Astrocyte (in vitro differentiated cells and primary cell): ENCODE measurements at regions not wholly inside any gene's neighbourhood (a gene's known extent, or its start where the extent isn't known, plus 50 kb on each side); places are given as distances from the start of the nearest gene placed in this dataset.

Source experiments
- DNase-seq: peaks from one replicate; pipeline ENCODE4 v3.0.0-alpha.2; 2010; ENCODE audit warnings: low read depth
- FAIRE-seq: peaks from 2 replicates; lab custom pipeline; 2011; peaks lifted over from hg19 to GRCh38; lab: Jason Lieb, UNC
- H2AFZ ChIP-seq: 2 replicates; pipeline ENCODE4 v1.6.0; 2012; ENCODE audit warnings: low read depth, low read length, inconsistent platforms
- H3K27ac ChIP-seq: 2 replicates; pipeline ENCODE4 v1.5.1; 2011; ENCODE audit warnings: low read depth, low read length, inconsistent platforms
- H3K27me3 ChIP-seq: 2 replicates; pipeline ENCODE4 v1.6.0; 2011; ENCODE audit warnings: low read length, inconsistent platforms; ENCODE audit not compliant: insufficient read depth
- H3K36me3 ChIP-seq: 2 replicates; pipeline ENCODE4 v1.5.1; 2011; ENCODE audit warnings: low read length, inconsistent platforms; ENCODE audit not compliant: insufficient read depth
- H3K4me1 ChIP-seq: 2 replicates; pipeline ENCODE4 v1.5.1; 2011; ENCODE audit warnings: low read length, inconsistent platforms; ENCODE audit not compliant: insufficient read depth
- H3K4me2 ChIP-seq: 2 replicates; pipeline ENCODE4 v1.6.0; 2012; ENCODE audit warnings: low read length, inconsistent platforms
- H3K4me3 ChIP-seq: 2 replicates; pipeline ENCODE4 v1.5.1; 2011; ENCODE audit warnings: low read depth, mild to moderate bottlenecking, low read length, inconsistent platforms; ENCODE audit not compliant: insufficient read depth
- H3K79me2 ChIP-seq: 2 replicates; pipeline ENCODE4 v1.6.0; 2012; ENCODE audit warnings: mild to moderate bottlenecking, low read length, inconsistent platforms; ENCODE audit not compliant: insufficient read depth
- H3K9ac ChIP-seq: 2 replicates; pipeline ENCODE4 v1.6.0; 2012; ENCODE audit warnings: mild to moderate bottlenecking, low read length, inconsistent platforms
- H3K9me3 ChIP-seq: 2 replicates; pipeline ENCODE4 v1.5.1; 2012; ENCODE audit warnings: low read depth, mild to moderate bottlenecking, low read length, inconsistent platforms; ENCODE audit not compliant: insufficient read depth
- H4K20me1 ChIP-seq: 2 replicates; pipeline ENCODE4 v1.6.0; 2012; ENCODE audit warnings: low read length, inconsistent platforms; ENCODE audit not compliant: insufficient read depth
- H3K27ac Mint-ChIP-seq: one replicate; pipeline ENCODE4 v1.8.0; 2021; ENCODE audit warnings: mild to moderate bottlenecking, mixed read lengths; ENCODE audit not compliant: unreplicated experiment
- H3K27me3 Mint-ChIP-seq: one replicate; pipeline ENCODE4 v1.8.0; 2021; ENCODE audit warnings: low read depth, mixed read lengths; ENCODE audit not compliant: unreplicated experiment
- H3K36me3 Mint-ChIP-seq: one replicate; pipeline ENCODE4 v1.8.0; 2021; ENCODE audit warnings: low read depth, mixed read lengths; ENCODE audit not compliant: unreplicated experiment
- H3K4me1 Mint-ChIP-seq: one replicate; pipeline ENCODE4 v1.8.0; 2021; ENCODE audit warnings: low read depth, mixed read lengths; ENCODE audit not compliant: unreplicated experiment
- H3K4me3 Mint-ChIP-seq: one replicate; pipeline ENCODE4 v1.8.0; 2021; ENCODE audit warnings: mild to moderate bottlenecking, moderate library complexity, mixed read lengths; ENCODE audit not compliant: unreplicated experiment
- H3K9me3 Mint-ChIP-seq: one replicate; pipeline ENCODE4 v1.8.0; 2021; ENCODE audit warnings: mild to moderate bottlenecking, mixed read lengths; ENCODE audit not compliant: unreplicated experiment
- EZH2 ChIP-seq: IDR thresholded peaks from 2 replicates; pipeline ENCODE4 v1.6.1; 2012; ENCODE audit warnings: mild to moderate bottlenecking, low read length, inconsistent platforms; ENCODE audit not compliant: insufficient read depth
- TF ChIP-seq, protein P1 (sequence below): IDR thresholded peaks from 2 replicates; pipeline ENCODE4 v1.5.1; 2011; ENCODE audit warnings: low read depth, mild to moderate bottlenecking, inconsistent platforms, low read length, moderate library complexity; ENCODE audit not compliant: insufficient read depth

- Histone ChIP-seq H3K36me3 (no peaks in the 10 kb centered on the region), H3K4me1 (no peaks in the 10 kb centered on the region), H2AFZ (no peak overlapping the region), H3K27ac (no peak overlapping the region), H3K4me2 (peak overlapping the region; percentile 46), H3K9ac (no peak overlapping the region), H3K79me2 (no peaks in the 10 kb centered on the region), H3K9me3 (no peaks in the 10 kb centered on the region), H3K4me3 (no peak overlapping the region), H4K20me1 (no peaks in the 10 kb centered on the region), H3K27me3 (no peaks in the 10 kb centered on the region)
- FAIRE-seq (no peak), DNase-seq (peak; percentile 7)
- Mint-ChIP-seq H3K9me3 (peaks cover 13% of the 10 kb centered on the region), H3K36me3 (no peaks in the 10 kb centered on the region), H3K27ac (no peak overlapping the region), H3K4me1 (no peaks in the 10 kb centered on the region), H3K4me3 (no peak overlapping the region), H3K27me3 (peaks cover 3% of the 10 kb centered on the region)
- no peak for TF ChIP-seq EZH2
- TF ChIP-seq, protein P1, sequence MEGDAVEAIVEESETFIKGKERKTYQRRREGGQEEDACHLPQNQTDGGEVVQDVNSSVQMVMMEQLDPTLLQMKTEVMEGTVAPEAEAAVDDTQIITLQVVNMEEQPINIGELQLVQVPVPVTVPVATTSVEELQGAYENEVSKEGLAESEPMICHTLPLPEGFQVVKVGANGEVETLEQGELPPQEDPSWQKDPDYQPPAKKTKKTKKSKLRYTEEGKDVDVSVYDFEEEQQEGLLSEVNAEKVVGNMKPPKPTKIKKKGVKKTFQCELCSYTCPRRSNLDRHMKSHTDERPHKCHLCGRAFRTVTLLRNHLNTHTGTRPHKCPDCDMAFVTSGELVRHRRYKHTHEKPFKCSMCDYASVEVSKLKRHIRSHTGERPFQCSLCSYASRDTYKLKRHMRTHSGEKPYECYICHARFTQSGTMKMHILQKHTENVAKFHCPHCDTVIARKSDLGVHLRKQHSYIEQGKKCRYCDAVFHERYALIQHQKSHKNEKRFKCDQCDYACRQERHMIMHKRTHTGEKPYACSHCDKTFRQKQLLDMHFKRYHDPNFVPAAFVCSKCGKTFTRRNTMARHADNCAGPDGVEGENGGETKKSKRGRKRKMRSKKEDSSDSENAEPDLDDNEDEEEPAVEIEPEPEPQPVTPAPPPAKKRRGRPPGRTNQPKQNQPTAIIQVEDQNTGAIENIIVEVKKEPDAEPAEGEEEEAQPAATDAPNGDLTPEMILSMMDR, result peak; percentile 84
Observed at GRCh38 chr9:100714372-100715099, 136.7 kb downstream of the CAVIN4 start.

GRCh38 chr9:100715100-100715380, 137.2 kb downstream of the CAVIN4 start:
- no peak overlapping the region for H3K4me3 Mint-ChIP-seq
- Histone ChIP-seq H4K20me1 (no peaks in the 10 kb centered on the region), H3K9ac (no peak overlapping the region), H3K4me3 (no peak overlapping the region), H3K36me3 (no peaks in the 10 kb centered on the region), H3K27ac (no peak overlapping the region), H3K79me2 (no peaks in the 10 kb centered on the region), H3K9me3 (no peaks in the 10 kb centered on the region), H3K4me2 (peak overlapping the region; percentile 46), H3K4me1 (no peaks in the 10 kb centered on the region), H3K27me3 (no peaks in the 10 kb centered on the region), H2AFZ (peak overlapping the region; percentile 23)
- H3K27me3 Mint-ChIP-seq, result peaks cover 3% of the 10 kb centered on the region
- FAIRE-seq (no peak), DNase-seq (no peak)
- H3K36me3 Mint-ChIP-seq, result no peaks in the 10 kb centered on the region
- H3K9me3 Mint-ChIP-seq, result peaks cover 13% of the 10 kb centered on the region
- no peak overlapping the region for H3K27ac Mint-ChIP-seq
- no peaks in the 10 kb centered on the region for H3K4me1 Mint-ChIP-seq
- TF ChIP-seq, protein P1, result no peak
- TF ChIP-seq EZH2, result no peak

DNA sequence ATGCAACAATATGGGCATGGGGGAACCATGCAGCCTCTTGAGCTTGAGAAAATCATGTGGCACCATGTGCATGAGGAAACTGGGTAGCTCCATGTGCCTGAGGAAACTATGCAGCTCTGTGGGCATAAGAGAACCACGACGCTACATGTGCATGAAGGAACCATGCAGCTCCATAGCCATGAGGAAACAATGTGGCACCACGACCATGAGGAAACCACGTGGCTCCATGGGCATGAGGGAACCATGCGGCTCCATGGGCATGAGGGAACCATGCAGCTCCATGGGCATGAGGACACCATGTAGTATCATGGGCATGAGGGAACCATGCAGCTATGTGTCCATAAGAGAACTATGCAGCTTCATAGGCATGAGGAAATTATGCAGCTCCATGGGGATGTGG, 140.8 kb downstream of the CAVIN4 start:
- Histone ChIP-seq H4K20me1 (no peaks in the 10 kb centered on the region), H3K36me3 (no peaks in the 10 kb centered on the region), H2AFZ (no peak overlapping the region), H3K4me1 (no peaks in the 10 kb centered on the region), H3K9ac (no peak overlapping the region), H3K4me2 (no peak overlapping the region), H3K27ac (no peak overlapping the region), H3K9me3 (no peaks in the 10 kb centered on the region), H3K27me3 (no peaks in the 10 kb centered on the region), H3K4me3 (no peak overlapping the region), H3K79me2 (no peaks in the 10 kb centered on the region)
- no peaks in the 10 kb centered on the region for H3K9me3 Mint-ChIP-seq
- H3K36me3 Mint-ChIP-seq, result no peaks in the 10 kb centered on the region
- TF ChIP-seq, protein P1, result no peak
- no peak for TF ChIP-seq EZH2
- DNase-seq (no peak), FAIRE-seq (no peak)
- peaks cover 3% of the 10 kb centered on the region for H3K27me3 Mint-ChIP-seq
- H3K4me3 Mint-ChIP-seq, result no peak overlapping the region
- H3K4me1 Mint-ChIP-seq, result no peaks in the 10 kb centered on the region
- no peak overlapping the region for H3K27ac Mint-ChIP-seq
